Activated CD8-positive, alpha-beta memory T cell treated with anti-CD3 and anti-CD28 coated beads, Interleukin-2, amount 50 U/mL, for 4 hours (primary cell): ENCODE measurements at regions not wholly inside any gene's neighbourhood (a gene's known extent, or its start where the extent isn't known, plus 50 kb on each side); places are given as distances from the start of the nearest gene placed in this dataset.

Experiments used
- DNase-seq: peaks from one replicate; pipeline ENCODE4 v3.0.0-alpha.2; 2020

- no peak for DNase-seq
These were observed 484.8 kb upstream of the ID2 start for GRCh38 chr2:8197101-8197500.

DNA sequence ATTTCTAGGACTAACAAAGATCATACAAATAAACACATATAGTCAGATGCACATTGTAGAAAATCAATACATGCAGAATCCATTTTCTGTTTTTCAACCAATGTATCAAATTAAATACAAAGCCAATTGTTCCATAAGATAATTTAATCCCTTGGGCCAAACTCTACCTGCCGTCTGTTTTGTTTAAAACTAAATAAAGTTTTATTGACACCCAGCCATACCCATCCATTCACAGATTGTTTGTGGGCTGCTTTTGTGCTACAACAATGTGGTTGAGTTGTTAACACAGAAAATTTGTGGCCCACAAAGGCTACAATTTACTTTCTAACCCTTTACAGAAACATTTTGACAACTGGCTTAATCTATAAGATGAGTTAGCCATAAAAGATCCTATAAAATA, 484.0 kb upstream of the ID2 start:
- DNase-seq = no peak

DNA sequence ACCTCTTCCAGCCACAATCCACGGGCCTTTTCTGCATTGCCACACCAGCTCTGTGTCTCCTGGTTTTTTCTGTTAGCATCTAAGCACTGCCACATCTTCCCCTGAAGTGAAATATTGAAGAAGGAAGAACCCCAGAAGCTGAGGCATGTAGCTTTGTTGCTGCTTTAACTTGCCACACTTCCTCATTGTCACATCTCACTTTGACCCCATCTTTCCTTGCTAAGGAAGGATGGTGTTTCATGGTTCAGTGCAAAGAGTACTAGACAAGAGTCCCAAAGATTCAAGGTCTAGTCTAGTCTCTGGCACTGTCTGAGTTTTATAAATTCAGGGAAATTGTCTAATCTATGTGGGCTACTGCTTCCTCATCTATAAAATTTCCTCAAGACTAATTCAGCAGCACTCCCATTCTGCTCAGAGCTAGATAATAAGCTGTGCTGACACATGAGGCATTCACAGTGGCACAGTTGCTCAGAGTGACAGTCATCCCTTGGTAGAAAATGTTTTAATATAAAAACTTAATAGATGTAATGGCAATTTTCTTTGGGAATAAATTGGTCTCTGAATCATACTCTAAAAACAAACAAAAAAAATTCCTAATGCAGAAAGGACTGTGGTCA, 483.0 kb upstream of the ID2 start:
- DNase-seq = no peak

- no peak for DNase-seq
These were observed 479.7 kb upstream of the ID2 start for GRCh38 chr2:8202132-8202531.

GRCh38 chr2:8203364-8203763, 478.5 kb upstream of the ID2 start:
- DNase-seq = no peak

GRCh38 chr2:8204711-8205110, 477.1 kb upstream of the ID2 start:
- no peak for DNase-seq

- no peak for DNase-seq
These were observed 472.4 kb upstream of the ID2 start for GRCh38 chr2:8209494-8209893.

- no peak for DNase-seq
These were observed 470.5 kb upstream of the ID2 start for GRCh38 chr2:8211384-8211783.

GRCh38 chr2:8212239-8212638, 469.6 kb upstream of the ID2 start:
- no peak for DNase-seq

GRCh38 chr2:8214036-8214615, 467.7 kb upstream of the ID2 start:
- DNase-seq = no peak

GRCh38 chr2:8215159-8215863, 466.5 kb upstream of the ID2 start:
- DNase-seq = no peak

DNA sequence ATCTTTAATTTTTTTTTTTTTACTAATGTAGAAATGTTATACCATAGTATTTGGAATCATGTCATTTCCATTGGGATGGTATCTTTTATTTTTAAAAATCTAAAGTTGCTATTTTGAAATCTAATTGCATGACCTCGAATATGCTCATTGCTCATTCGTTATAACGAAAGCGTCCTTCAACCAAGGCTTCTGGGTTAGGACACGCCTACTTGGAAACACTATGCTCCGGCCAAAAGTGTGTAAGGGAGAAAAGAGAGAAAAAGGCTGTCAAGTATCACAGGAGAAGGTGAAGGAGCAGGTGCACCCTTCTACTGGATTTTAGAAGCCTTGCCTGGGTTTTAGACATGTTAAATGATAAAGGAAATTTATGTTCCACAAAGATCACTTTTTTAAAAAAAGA, 465.9 kb upstream of the ID2 start:
- no peak for DNase-seq

GRCh38 chr2:8216397-8216796, 465.5 kb upstream of the ID2 start:
- DNase-seq = no peak

GRCh38 chr2:8217468-8218030, 464.3 kb upstream of the ID2 start:
- no peak for DNase-seq

GRCh38 chr2:8219096-8219495, 462.8 kb upstream of the ID2 start:
- DNase-seq = no peak

GRCh38 chr2:8219631-8220355, 462.1 kb upstream of the ID2 start:
- DNase-seq = no peak

GRCh38 chr2:8222979-8223694, 458.7 kb upstream of the ID2 start:
- DNase-seq = no peak

GRCh38 chr2:8223695-8224346, 458.0 kb upstream of the ID2 start:
- DNase-seq = no peak

- DNase-seq = no peak
These were observed 457.3 kb upstream of the ID2 start for GRCh38 chr2:8224347-8225190.

DNA sequence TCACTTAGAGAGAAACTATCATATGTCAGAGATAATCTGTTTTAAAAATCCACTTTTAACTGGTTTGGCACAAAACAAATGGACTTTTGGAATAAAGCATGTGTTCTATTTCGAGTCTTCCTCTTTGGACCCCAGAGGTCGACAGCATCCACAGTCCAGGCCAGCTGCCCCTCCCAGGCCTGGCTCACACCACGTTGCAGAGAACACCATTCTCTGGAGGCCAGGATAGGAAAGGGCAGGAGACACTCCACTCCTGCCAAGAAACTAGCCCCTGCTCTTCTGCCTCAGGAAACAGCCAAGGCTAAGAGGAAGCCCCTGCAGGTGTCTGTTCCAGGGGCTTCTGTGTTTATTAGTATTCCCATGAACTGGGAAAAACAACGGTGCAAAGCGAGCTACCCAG, 456.6 kb upstream of the ID2 start:
- DNase-seq = no peak

GRCh38 chr2:8225798-8226197, 456.1 kb upstream of the ID2 start:
- DNase-seq = no peak
